ENCODE measurements at regions not wholly inside any gene's neighbourhood (a gene's known extent, or its start where the extent isn't known, plus 50 kb on each side); places are given as distances from the start of the nearest gene placed in this dataset.

GRCh38 chr11:98572941-98573340 lies 447.8 kb upstream of the CNTN5 start:
- no peak overlapping the region for H3K4me3 Mint-ChIP-seq

More at GRCh38 chr11:98572941-98573340, 447.8 kb upstream of the CNTN5 start:
- no peak overlapping the region for H3K4me2 ChIP-seq (ENCODE audit: insufficient read depth, insufficient read length, low read length)
- no peak overlapping the region for H3K56ac ChIP-seq (ENCODE audit: insufficient read length, low read depth, low read length)
- no peak overlapping the region for H2BK12ac ChIP-seq (ENCODE audit: insufficient read length, low read depth, low read length)
- H3K14ac ChIP-seq (ENCODE audit: insufficient read depth, low read length), result no peak overlapping the region
- no peaks in the 10 kb centered on the region for H3K23me2 ChIP-seq (ENCODE audit: insufficient read length, low read depth, low read length, poor library complexity, severe bottlenecking)
- WGBS (ENCODE audit: extremely low coverage, insufficient read length, low lambda C conversion rate), result no CpG with 5 or more reads among the region's 1 CpG
- H4K20me1 ChIP-seq (ENCODE audit: control insufficient read depth, insufficient read depth, insufficient read length), result no peaks in the 10 kb centered on the region
- no peaks in the 10 kb centered on the region for H3K36me3 Mint-ChIP-seq (ENCODE audit: insufficient read depth in 1 of 3, low read depth in 3 of 3)
- no peaks in the 10 kb centered on the region for H3K27me3 Mint-ChIP-seq (ENCODE audit: low read depth)
- H2BK15ac ChIP-seq (ENCODE audit: low read depth, low read length), result no peak overlapping the region
- H3K27ac Mint-ChIP-seq, result no peak overlapping the region
- no peak overlapping the region for H2AK5ac ChIP-seq (ENCODE audit: insufficient read length, low read length)
- no peak overlapping the region for H4K5ac ChIP-seq (ENCODE audit: insufficient read length, low read depth, low read length)
- no peaks in the 10 kb centered on the region for H3K4me1 ChIP-seq (ENCODE audit: insufficient read depth, low read length)
- no peaks in the 10 kb centered on the region for H3K79me1 ChIP-seq (ENCODE audit: insufficient read depth, low read depth, low read length, poor library complexity, severe bottlenecking)
- TF ChIP-seq CTCF (conservative IDR thresholded peaks at IDR 0.05), result no peak
- no peak overlapping the region for H3K4ac ChIP-seq (ENCODE audit: low read depth, low read length)
- H2AFZ ChIP-seq (ENCODE audit: low read length), result no peak overlapping the region
- H3T11ph ChIP-seq (ENCODE audit: low read length), result no peak overlapping the region
- H3K4me1 Mint-ChIP-seq, result no peaks in the 10 kb centered on the region
- H4K8ac ChIP-seq (replicated peaks; ENCODE audit: insufficient read length, low read depth, low read length), result no peak overlapping the region
- DNase-seq, result no peak
- H3K9ac ChIP-seq (ENCODE audit: extremely low read depth, insufficient read length, low read length), result no peak overlapping the region
- H4K91ac ChIP-seq (ENCODE audit: insufficient read length, low read depth, low read length), result no peak overlapping the region
- H3K18ac ChIP-seq (ENCODE audit: insufficient read length, low read depth, low read length), result no peak overlapping the region
- no peak overlapping the region for H3K27ac ChIP-seq (ENCODE audit: insufficient read length, low read depth, low read length)
- H3K9me3 Mint-ChIP-seq, result no peaks in the 10 kb centered on the region
- H3K23ac ChIP-seq (ENCODE audit: insufficient read length, low read depth, low read length), result no peak overlapping the region
- H2BK120ac ChIP-seq (ENCODE audit: low read depth, low read length, poor library complexity, severe bottlenecking), result no peak overlapping the region
- H2BK5ac ChIP-seq (ENCODE audit: insufficient read length, low read length), result no peak overlapping the region
- H3K9me3 ChIP-seq (ENCODE audit: control insufficient read depth, low read depth, low read length), result no peaks in the 10 kb centered on the region
- H3K27me3 ChIP-seq (ENCODE audit: insufficient read depth, low read length), result no peaks in the 10 kb centered on the region
- no peaks in the 10 kb centered on the region for H3K79me2 ChIP-seq (ENCODE audit: insufficient read depth, low read length)
- H2BK20ac ChIP-seq (ENCODE audit: low read depth, low read length, poor library complexity, severe bottlenecking), result no peak overlapping the region
